Spleen (tissue), 7 donors: ENCODE measurements at regions not wholly inside any gene's neighbourhood (a gene's known extent, or its start where the extent isn't known, plus 50 kb on each side); places are given as distances from the start of the nearest gene placed in this dataset.

ENCODE experiments used
- CTCF ChIP-seq, 11 experiments: fragments of 200-600 bp in 7 of 11; fragments of 450-650 bp in 4 of 11; sonication (generic) in 4 of 11; IDR thresholded peaks in 8 of 11; conservative IDR thresholded peaks in 3 of 11; 1 replicate in 7 of 11; 2 replicates in 4 of 11; pipeline versions ENCODE4 v1.4.0 to v1.8.0; 2016 to 2021; ENCODE audit warnings: antibody characterized with exemption in 11 of 11, inconsistent platforms in 4 of 11, mild to moderate bottlenecking in 1 of 11
- POLR2AphosphoS5 ChIP-seq, 3 donors: sonication (generic); formaldehyde crosslinking; IDR thresholded peaks; one replicate each; pipeline ENCODE4 v1.5.1; 2017; ENCODE audit warnings: antibody characterized with exemption in 3 of 3
- donor health status: DM: no; HTN: no; CAD: no; lungs with moderate emphysema.
- donor health status: DM: no; HTN: no; CAD: no.
- donor health status: DM: no; HTN: no; CAD: no.

GRCh38 chr11:127443297-127443696, 442.7 kb upstream of the KIRREL3 start:
- no peak for TF ChIP-seq POLR2AphosphoS5 (IDR thresholded peaks at IDR 0.05)
- TF ChIP-seq CTCF (IDR thresholded peaks at IDR 0.05 in 8 of 11, conservative IDR thresholded peaks at IDR 0.05 in 3 of 11) = no peak
